ENCODE measurements at regions not wholly inside any gene's neighbourhood (a gene's known extent, or its start where the extent isn't known, plus 50 kb on each side); places are given as distances from the start of the nearest gene placed in this dataset.
A peak's percentile ranks its signal among the peaks of the same experiment; 100 is the strongest.

DNA sequence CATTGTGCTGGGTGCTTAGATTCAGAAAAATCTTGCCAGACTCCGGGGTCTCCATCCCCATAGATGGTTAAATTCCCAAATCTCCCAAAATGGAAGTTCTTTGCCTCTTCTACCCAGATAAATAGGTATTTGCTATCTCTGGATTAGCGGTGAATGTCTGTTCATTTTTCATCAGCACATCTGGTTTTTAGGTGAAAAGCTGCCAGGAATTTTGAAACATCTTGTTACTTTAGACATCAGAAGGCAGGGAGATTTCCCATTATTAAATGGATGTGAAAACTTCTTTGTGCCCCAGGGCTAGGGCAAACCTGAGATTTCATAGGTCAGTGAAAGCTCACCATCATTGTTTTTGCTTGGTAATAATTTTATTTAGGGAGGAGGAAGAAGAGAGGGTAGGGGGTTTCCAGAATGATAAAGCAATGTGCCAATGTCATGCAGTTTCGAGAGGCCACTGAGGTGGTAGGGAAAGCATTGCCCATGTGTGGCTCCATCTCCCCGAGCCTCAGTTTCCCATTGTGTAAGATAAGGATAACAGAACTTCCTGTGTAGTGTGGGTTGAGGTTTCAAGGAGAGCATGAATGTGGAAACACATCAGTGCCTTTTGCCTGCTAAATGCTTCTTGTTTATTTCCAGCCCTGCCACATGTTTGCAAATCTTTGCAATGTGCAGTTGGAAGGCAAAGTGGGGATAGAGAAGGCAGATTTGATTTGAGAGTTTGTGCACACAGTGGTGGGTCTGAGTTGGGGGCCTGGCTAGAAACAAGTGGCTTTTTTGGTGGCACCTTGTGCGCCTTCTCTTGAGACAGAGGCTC is 147.2 kb upstream of the KLF4 start:
- Histone ChIP-seq H3K9me3 (no peaks in the 10 kb centered on the region), H3K4me1 (peaks cover 24% of the 10 kb centered on the region), H3K4me3 (peak overlapping the region; percentile 40 to 41), H3K36me3 (no peaks in the 10 kb centered on the region), H3K27me3 (no peaks in the 10 kb centered on the region), H3K27ac (peak overlapping the region; percentile 96)
- intact Hi-C loops (cut with DNase I), result loop anchor here (5.0 kb wide), 1 partner anchor 101 kb away; no protein-coding TSS in a partner anchor
- DNase-seq (ENCODE audit: extremely low spot score in 2 of 2), result no peak
- TF ChIP-seq, protein P1, sequence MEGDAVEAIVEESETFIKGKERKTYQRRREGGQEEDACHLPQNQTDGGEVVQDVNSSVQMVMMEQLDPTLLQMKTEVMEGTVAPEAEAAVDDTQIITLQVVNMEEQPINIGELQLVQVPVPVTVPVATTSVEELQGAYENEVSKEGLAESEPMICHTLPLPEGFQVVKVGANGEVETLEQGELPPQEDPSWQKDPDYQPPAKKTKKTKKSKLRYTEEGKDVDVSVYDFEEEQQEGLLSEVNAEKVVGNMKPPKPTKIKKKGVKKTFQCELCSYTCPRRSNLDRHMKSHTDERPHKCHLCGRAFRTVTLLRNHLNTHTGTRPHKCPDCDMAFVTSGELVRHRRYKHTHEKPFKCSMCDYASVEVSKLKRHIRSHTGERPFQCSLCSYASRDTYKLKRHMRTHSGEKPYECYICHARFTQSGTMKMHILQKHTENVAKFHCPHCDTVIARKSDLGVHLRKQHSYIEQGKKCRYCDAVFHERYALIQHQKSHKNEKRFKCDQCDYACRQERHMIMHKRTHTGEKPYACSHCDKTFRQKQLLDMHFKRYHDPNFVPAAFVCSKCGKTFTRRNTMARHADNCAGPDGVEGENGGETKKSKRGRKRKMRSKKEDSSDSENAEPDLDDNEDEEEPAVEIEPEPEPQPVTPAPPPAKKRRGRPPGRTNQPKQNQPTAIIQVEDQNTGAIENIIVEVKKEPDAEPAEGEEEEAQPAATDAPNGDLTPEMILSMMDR (IDR thresholded peaks at IDR 0.05), result no peak
- TF ChIP-seq POLR2AphosphoS5 (IDR thresholded peaks at IDR 0.05; ENCODE audit: insufficient read depth in 1 of 2, low read depth in 1 of 2) (no peak), POLR2A (IDR thresholded peaks at IDR 0.05) (no peak)

DNA sequence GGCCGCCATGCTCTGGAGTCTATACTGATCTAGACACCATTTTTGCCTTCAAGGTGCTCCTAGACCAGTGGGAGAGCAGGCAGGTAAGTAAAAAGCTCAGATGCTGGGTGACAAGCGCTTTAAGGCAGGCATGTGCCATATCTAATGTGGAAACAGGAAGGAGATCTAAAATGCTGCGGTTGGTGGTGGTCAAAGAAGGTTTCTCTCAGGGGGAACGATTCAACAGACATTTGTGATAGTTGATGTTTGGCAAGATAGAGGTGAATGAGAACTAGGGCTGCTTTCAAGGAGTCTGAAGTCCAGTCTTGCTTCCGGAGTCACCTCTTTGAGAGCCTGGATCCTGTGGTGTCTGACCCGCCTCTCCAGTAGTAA is 146.2 kb upstream of the KLF4 start:
- TF ChIP-seq, protein P1 (IDR thresholded peaks at IDR 0.05), result no peak
- Histone ChIP-seq H3K36me3 (no peaks in the 10 kb centered on the region), H3K27me3 (no peaks in the 10 kb centered on the region), H3K9me3 (no peaks in the 10 kb centered on the region), H3K4me3 (no peak overlapping the region), H3K27ac (no peak overlapping the region), H3K4me1 (peaks cover 24% of the 10 kb centered on the region)
- intact Hi-C loops (cut with DNase I), result loop anchor here (5.0 kb wide), 1 partner anchor 102 kb away; no protein-coding TSS in a partner anchor
- DNase-seq (ENCODE audit: extremely low spot score in 2 of 2), result no peak

DNA sequence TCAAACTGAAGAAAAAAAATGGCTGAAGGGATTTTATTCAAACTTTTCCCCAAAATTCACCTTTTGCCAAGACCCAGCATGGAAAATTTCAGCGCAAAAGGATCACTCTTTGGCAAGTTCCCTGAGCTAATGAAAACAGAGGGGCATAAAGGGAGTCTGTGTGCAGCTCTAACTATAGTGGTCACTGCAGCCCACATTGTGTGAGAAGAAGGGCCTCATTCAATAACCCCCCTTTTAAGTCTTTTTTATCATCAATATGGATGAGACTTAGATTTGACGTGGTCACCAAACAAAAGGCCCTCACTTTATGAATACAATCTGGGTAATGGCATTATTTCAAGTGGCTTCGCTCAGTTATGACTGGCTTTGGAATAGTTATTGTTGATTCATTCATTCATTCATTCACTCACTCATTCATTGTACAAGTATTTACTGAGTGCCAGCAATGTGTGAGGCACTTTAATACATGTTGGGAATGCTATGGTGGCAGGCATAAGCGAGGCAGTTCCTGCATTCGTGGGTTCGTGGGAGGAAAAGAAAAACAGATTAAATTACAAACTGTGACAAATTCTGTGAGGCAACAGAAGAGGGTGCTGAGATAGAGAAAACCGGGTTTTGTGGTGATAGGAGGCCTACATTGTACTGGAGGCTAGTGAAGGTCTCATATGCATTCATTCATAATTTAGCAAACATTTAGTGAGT is 145.7 kb upstream of the KLF4 start:
- TF ChIP-seq, protein P1 (IDR thresholded peaks at IDR 0.05), result no peak
- TF ChIP-seq POLR2AphosphoS5 (IDR thresholded peaks at IDR 0.05; ENCODE audit: insufficient read depth in 1 of 2, low read depth in 1 of 2) (no peak), POLR2A (IDR thresholded peaks at IDR 0.05) (no peak)
- Histone ChIP-seq H3K36me3 (no peaks in the 10 kb centered on the region), H3K27ac (no peak overlapping the region), H3K4me1 (peaks cover 24% of the 10 kb centered on the region), H3K27me3 (no peaks in the 10 kb centered on the region), H3K4me3 (no peak overlapping the region), H3K9me3 (no peaks in the 10 kb centered on the region)
- intact Hi-C loops (cut with DNase I), result loop anchor here (5.0 kb wide), 1 partner anchor 102 kb away; no protein-coding TSS in a partner anchor
- no peak for DNase-seq (ENCODE audit: extremely low spot score in 2 of 2)

DNA sequence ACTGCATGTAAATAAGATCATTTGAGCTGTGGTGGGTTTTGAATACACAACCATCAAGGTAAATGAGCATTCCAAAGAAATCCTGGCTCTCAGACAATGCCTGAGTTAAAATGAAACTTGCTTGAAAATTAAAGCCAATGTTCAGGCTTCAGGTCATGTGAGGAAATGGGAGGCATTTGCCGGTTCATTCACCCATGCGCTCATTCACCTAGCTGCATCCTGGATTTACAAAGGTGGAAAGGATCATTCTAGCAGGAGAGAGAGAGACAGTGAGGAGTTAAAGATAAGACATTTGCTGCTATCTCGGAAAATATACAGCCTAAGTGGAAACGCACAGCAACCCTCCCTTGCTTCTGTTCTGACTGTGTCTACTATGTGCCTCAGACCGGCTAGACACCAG is 143.8 kb upstream of the KLF4 start:
- Histone ChIP-seq H3K27ac (no peak overlapping the region), H3K9me3 (no peaks in the 10 kb centered on the region), H3K36me3 (no peaks in the 10 kb centered on the region), H3K4me3 (no peak overlapping the region), H3K4me1 (peaks cover 16% of the 10 kb centered on the region), H3K27me3 (no peaks in the 10 kb centered on the region)
- no peak for TF ChIP-seq POLR2AphosphoS5 (IDR thresholded peaks at IDR 0.05; ENCODE audit: insufficient read depth in 1 of 2, low read depth in 1 of 2)
- TF ChIP-seq POLR2A (IDR thresholded peaks at IDR 0.05), result no peak
- no peak for DNase-seq (ENCODE audit: extremely low spot score in 2 of 2)
- intact Hi-C loops (cut with DNase I), result no loop called here

DNA sequence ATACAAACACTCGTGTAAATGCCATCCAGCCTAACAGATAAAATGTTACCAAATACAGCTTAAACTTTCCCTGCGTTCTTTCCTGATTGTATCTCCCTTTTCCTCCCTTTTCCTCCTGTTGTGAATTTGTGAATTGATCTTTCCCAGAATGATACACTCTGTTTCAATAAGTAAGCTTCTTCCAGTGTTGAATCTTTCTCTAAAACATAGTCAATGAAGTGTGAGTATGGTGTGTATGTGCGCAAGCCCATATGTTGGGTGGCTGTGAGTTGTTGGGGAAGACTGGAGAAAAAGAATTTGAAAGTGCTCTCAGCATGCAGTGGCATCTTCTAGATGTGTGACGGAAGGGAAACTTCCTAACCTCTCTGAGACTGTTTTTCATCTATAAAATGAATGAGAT is 143.1 kb upstream of the KLF4 start:
- DNase-seq (ENCODE audit: extremely low spot score in 2 of 2), result no peak
- no peaks in the 10 kb centered on the region for H3K27me3 ChIP-seq
- intact Hi-C loops (cut with DNase I), result no loop called here
- no peak overlapping the region for H3K27ac ChIP-seq
- H3K36me3 ChIP-seq, result no peaks in the 10 kb centered on the region
- no peak for TF ChIP-seq POLR2AphosphoS5 (IDR thresholded peaks at IDR 0.05; ENCODE audit: insufficient read depth in 1 of 2, low read depth in 1 of 2)
- TF ChIP-seq, protein P1 (IDR thresholded peaks at IDR 0.05), result no peak
- TF ChIP-seq POLR2A (IDR thresholded peaks at IDR 0.05), result no peak
- no peaks in the 10 kb centered on the region for H3K9me3 ChIP-seq
- no peak overlapping the region for H3K4me3 ChIP-seq
- H3K4me1 ChIP-seq, result peaks cover 14% of the 10 kb centered on the region

All from vagina (tissue), 2 donors.